ENCODE measurements at regions not wholly inside any gene's neighbourhood (a gene's known extent, or its start where the extent isn't known, plus 50 kb on each side); places are given as distances from the start of the nearest gene placed in this dataset.

- TF ChIP-seq CTCF (conservative IDR thresholded peaks at IDR 0.05; ENCODE audit: low read length) (no peak), EZH2phosphoT487 (IDR thresholded peaks at IDR 0.05; ENCODE audit: borderline replicate concordance) (no peak)
These were observed 92.8 kb downstream of the RBFOX3 start for GRCh38 chr17:79517827-79518584.
